ENCODE measurements at regions not wholly inside any gene's neighbourhood (a gene's known extent, or its start where the extent isn't known, plus 50 kb on each side); places are given as distances from the start of the nearest gene placed in this dataset.

GRCh38 chr14:61642614-61642982 lies 52.7 kb upstream of the HIF1A start:
- no peak for TF ChIP-seq CTCF (IDR thresholded peaks at IDR 0.05)
- Histone ChIP-seq H3K9me3 (no peaks in the 10 kb centered on the region), H3K27ac (no peak overlapping the region), H3K27me3 (no peaks in the 10 kb centered on the region), H3K36me3 (no peaks in the 10 kb centered on the region), H3K4me3 (no peak overlapping the region), H3K4me1 (peaks cover 0 to 10% (median 2%) of the 10 kb centered on the region in 4 donors)
- intact Hi-C loops (cut with DNase I; ENCODE audit: low total_unique reads): no loop called here
- no peak for DNase-seq

GRCh38 chr14:61643555-61643954 lies 51.8 kb upstream of the HIF1A start:
- H3K9me3 ChIP-seq: no peaks in the 10 kb centered on the region
- H3K36me3 ChIP-seq: no peaks in the 10 kb centered on the region
- no peak for DNase-seq
- H3K27me3 ChIP-seq: no peaks in the 10 kb centered on the region
- TF ChIP-seq CTCF (IDR thresholded peaks at IDR 0.05): no peak
- no peak overlapping the region for H3K27ac ChIP-seq
- H3K4me3 ChIP-seq: no peak overlapping the region
- H3K4me1 ChIP-seq: peaks cover 0 to 10% (median 2%) of the 10 kb centered on the region in 4 donors
- intact Hi-C loops (cut with DNase I; ENCODE audit: low total_unique reads): no loop called here

GRCh38 chr14:61644175-61644574 lies 51.1 kb upstream of the HIF1A start:
- no peak for TF ChIP-seq CTCF (IDR thresholded peaks at IDR 0.05)
- intact Hi-C loops (cut with DNase I; ENCODE audit: low total_unique reads): no loop called here
- no peak overlapping the region for H3K27ac ChIP-seq

GRCh38 chr14:61644834-61645233 lies 50.5 kb upstream of the HIF1A start:
- intact Hi-C loops (cut with DNase I; ENCODE audit: low total_unique reads): no loop called here
- Histone ChIP-seq H3K4me3 (no peak overlapping the region), H3K27me3 (no peaks in the 10 kb centered on the region), H3K9me3 (no peaks in the 10 kb centered on the region), H3K36me3 (no peaks in the 10 kb centered on the region), H3K4me1 (peaks cover 0 to 10% (median 2%) of the 10 kb centered on the region in 4 donors), H3K27ac (no peak overlapping the region)
- no peak for TF ChIP-seq CTCF (IDR thresholded peaks at IDR 0.05)
- no peak for DNase-seq

More at GRCh38 chr14:61644175-61644574, 51.1 kb upstream of the HIF1A start:
- no peaks in the 10 kb centered on the region for H3K9me3 ChIP-seq
- H3K27me3 ChIP-seq: no peaks in the 10 kb centered on the region
- no peak overlapping the region for H3K4me3 ChIP-seq
- peaks cover 0 to 10% (median 2%) of the 10 kb centered on the region in 4 donors for H3K4me1 ChIP-seq
- DNase-seq: no peak
- H3K36me3 ChIP-seq: no peaks in the 10 kb centered on the region

- no peak for TF ChIP-seq CTCF (IDR thresholded peaks at IDR 0.05)
- intact Hi-C loops (cut with DNase I; ENCODE audit: low total_unique reads): no loop called here
- Histone ChIP-seq H3K9me3 (no peaks in the 10 kb centered on the region), H3K27ac (no peak overlapping the region), H3K27me3 (no peaks in the 10 kb centered on the region), H3K4me1 (peaks cover 0 to 7% (median 2%) of the 10 kb centered on the region in 4 donors), H3K4me3 (no peak overlapping the region), H3K36me3 (no peaks in the 10 kb centered on the region)
- no peak for DNase-seq
Measured at GRCh38 chr14:61645247-61645646, 50.1 kb upstream of the HIF1A start.
